HG02973 (cell line): ENCODE measurements at regions not wholly inside any gene's neighbourhood (a gene's known extent, or its start where the extent isn't known, plus 50 kb on each side); places are given as distances from the start of the nearest gene placed in this dataset.
"Not testable (repeated sequence)": the region's sequence is repeated elsewhere in the genome, so short reads cannot be mapped to it uniquely, and the experiment has no call there.

Experiments used
- ATAC-seq: cut with Tn5 transposase; IDR thresholded peaks from one replicate; pipeline ENCODE4 v1.9.1; 2021; ENCODE audit warnings: moderate library complexity; ENCODE audit not compliant: unreplicated experiment

DNA sequence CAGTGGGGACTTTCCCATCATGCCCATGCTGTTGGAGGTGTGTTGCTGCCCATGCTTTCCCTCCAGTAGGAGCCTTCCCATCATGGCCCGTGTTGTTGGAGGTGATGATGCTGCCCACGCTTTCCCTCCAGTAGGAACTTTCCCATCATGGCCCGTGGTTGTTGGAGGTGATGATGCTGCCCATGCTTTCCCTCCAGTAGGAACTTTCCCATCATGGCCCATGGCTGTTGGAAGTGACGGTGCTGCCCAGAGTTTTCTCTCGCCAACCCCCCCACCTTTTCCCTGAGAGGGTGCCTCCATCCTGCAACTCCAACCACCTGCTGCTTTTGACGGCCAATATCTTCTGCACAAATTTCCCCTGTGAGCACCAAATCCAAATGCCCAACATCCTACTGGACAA is 205.7 kb downstream of the TOMM20 start:
- ATAC-seq: no peak

DNA sequence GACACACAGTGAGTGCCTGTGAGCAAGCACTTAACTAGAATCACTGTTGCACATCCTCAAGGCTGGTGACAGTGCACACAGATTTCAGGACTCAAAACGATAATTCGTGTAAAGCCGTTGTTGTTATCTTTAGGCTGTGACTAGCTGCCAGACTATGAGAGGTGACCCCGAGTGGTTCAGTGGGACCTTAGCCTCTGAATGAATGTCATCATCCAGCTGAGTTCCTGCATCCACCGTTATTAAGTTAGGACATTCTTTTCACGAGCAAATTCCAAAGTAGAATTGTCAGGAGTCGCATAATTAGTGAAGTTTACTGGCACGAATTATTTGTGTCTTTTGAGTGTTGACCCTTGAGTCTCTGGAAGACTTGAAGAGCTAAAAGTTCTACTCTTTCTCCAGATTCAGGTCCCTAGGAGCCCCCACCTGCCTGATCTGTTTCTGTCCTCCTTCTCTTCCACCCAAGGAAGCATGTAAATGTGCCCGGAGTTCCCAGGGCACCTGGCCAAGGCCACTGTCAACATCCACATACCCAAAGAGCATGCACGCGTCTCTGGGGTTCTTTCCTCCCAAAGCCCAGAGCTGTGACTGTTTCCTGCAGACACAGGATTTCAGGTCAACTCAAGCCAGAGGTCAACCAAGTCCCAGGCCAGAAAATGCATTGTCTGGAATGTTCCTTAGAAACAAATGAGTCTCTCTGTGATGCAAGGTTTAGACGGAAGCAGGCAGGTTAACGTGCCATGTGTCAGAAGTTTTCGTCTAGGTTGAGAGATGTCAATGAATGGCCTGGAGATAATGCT is 207.2 kb downstream of the TOMM20 start:
- no peak for ATAC-seq

DNA sequence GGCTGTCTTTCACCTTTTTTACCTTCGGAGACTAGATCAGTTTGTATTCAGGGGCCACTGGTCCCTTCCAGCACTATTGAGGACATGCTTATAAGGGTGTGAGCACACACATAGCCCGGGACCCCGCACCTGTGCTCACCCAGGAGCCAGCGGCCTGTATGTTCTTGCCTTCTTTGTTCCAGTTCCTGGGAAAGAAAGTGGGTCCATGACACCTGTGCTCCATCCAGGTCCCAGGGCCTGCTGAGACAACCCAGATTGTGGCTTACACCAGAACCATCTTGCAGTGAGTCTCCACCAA is 207.8 kb downstream of the TOMM20 start:
- no peak for ATAC-seq

DNA sequence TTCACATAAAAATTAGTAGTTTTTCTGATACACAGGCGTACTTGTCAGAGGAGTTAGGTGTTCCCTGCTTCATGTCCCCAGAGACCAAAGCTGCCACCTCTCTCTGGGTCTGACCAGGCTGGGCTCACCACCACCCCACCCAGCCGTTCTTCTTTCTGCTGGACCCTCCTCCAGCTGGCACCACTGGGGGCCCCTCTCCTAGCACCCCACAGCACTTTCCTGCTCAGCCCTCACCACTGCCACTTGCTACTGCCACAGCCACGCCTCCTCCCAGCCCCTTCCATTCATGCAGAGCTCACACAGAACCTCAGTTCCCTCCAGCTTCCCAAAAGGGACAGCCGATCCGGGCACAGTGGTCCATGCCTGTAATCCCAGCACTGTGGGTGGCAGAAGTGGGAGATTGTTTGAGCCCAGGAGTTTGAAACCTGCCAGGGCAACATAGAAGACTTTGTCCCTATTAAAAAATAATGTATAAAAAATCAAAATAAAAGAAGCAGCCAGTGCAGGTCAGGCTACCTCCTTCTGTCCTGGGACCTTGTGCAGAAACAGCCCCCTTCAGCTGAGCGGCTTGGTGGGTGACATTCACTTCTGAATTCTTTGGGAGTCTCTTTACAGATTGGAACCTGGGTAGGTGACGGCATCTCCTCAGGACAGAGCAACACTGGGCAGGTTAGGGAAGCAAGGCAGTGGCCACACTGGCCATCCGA is 208.3 kb downstream of the TOMM20 start:
- ATAC-seq: no peak

DNA sequence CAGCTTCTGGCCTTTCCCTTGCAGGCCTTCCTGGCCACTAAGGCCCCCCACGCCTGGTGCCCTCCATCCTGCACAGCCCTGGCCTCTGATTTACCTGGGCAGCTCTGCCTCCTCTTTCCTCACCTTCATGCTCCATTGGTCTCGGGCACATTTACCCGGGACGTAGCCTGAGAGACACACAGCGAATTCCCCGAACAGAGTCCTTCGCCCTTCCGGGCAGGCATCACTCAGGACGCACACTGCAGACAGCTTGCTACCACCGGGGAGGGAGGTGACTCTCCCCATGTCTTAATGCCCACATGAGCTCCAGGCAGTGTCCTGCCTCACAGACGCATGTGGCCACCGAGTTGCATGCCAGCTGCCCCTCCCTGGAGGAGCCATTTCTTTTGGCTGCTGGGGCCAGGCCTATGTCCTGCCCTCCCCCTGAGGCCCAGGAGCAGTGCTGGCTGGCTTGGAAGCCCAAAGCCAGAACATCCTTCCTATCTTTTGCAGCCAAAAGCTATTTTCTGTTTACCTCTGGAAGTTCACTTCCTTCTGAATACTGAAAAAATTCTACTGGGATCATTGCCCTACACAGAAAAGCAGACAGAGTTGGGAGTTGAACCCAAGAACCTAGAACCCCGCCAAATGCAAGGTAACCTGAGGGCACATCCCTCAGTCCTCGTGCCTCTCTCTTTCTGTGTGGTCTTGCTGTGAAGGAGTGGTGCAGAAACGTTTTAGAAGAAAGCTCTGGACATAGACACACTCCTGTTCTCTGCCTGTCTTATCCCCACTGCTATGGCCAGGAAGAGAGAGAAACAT is 209.5 kb downstream of the TOMM20 start:
- ATAC-seq: no peak

DNA sequence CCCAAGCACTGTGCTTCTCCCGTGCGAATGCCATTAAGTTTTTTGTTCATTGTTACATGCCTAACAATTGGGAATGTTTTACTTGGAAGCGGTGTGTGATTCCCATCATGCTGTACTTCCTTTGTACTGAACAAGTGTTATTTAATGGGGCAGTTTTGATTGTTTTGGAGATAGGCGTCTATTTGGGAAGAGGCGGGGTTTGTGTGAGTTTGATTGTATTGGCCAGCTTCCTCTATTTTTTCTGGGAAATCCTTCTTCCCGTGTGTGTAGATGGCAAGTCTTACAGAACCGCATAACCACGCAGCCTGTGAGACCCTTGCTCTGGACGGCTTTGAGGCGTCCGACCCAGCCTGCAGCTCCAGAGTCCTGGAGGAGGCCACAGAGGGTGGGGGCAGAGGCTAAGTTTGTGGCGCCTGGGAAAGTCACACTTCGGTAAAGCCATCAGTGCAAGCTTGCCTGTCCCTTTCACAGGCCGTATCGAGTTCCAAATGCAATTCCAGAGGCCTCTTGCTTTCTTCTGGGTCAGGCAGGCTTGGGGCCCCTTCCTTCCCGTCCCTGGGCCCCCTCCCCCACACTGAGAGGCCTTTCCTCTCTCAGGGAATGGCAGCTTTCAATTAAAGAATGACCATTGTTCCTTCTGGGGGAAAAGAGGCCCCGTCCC is 210.3 kb downstream of the TOMM20 start:
- ATAC-seq: no peak

DNA sequence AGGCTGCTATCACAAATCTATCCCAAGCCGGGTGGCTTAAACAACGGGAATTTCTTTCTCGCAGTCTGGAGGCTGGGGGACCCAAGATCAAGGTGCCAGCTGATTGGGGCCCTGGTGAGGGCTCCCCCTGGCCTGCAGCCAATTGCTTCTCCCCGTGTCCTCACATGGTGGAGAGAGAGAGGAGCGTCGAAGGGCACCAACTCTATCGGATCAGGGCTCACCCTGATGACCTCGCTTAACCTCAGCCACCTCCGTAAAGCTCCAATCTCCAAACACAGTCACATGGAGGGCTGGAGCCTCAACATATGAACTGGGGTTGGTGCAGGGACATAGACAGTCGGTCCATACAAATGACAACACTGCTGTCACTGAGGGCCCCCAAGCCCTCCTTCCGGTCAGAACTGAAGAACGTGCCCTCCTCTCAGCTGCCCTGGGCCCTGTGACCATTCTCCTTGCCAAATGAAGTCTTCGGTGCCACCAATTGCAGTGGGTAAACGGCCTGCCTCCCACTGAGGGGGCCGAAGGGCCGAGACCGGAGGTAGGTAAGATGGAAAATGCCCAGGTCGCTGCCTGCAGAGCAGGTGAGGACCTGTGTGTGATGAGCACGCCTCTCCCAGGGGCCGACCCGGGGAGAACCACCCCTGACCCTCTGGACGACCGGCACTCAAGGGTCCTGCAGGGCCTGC is 211.0 kb downstream of the TOMM20 start:
- ATAC-seq: no peak

DNA sequence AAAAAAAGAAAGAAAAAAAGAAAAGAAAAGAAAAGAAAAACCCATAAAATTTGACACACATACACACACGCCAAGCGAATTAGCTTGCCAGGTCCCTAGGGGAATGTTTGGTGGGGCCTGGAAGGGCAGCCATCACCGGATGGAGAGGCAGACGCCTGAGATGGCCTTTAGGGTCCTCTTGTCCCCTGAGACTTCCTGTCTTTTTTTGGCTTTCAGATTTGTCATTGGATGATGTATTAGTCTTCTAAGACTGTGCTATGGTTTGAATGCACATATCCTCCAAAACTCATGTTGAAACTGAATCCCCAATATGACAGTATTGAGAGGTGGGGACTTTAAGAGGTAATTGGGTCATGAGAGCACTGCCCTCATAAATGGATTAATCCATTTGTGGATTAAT is 211.8 kb downstream of the TOMM20 start:
- ATAC-seq: no peak

DNA sequence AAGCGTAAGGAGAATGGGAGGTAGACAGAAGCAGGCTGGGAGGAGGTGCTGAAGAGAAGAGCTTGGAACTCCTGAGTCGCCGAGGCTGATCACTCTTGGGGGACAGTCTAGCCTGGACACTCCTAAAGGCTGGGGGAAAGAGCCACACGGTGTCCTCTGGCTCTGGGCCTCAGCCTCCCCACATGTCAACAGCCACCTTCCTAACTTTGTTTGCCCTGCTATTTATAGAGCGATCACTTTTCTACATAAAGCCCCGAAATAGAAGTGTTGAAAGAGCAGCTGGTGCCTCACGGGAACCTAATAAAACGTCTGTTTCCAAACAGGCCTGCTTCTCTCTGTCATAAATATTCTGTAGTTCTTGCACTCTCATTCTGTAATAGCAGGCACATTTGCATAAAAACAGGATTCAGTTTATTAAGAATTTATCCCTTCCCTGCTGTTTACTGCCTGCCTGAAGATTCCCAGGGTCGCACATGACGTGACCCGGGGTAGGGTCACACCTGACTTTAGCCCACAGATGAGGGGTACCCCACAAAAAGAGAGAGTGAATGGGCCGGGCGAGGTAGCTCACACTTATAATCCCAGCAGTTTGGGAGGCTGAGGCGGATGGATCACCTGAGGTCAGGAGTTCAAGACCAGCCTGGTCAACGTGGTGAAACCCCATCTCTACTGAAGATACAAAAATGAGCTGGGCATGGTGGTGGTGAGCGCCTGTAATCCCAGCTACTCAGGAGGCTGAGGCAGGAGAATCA is 212.5 kb downstream of the TOMM20 start:
- ATAC-seq: no peak

DNA sequence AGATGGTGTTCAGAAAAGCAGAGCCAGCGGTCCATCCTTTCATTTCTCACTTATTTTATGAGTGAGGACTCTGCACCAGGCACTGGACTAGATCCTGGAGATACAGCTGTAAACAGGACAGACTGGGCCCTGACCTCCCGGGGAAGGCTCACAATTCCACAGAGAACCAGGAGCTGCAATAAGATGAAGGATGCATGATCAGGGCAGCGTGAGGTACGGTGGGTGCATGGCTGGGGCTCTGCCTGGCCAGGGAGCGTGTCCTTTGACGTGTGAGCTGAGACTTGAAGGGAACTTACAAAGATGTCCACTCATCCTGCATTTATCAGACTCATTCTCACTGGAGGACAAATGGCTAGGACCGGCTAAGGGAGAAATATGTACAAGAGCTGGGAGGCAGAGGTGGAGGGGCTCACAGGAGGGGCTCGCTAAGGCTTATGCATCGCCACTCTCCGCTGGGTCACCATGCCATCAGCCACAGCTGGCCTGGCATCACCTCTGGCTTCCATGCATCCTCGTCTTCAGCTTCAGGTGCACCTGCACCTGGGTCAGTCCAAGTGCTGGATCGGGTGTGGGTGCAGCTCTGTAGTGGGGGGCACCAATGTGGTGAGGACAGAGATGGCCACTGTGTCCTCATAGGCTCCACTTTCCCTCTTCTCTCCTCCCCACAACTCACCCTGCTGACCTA is 213.9 kb downstream of the TOMM20 start:
- ATAC-seq: no peak

DNA sequence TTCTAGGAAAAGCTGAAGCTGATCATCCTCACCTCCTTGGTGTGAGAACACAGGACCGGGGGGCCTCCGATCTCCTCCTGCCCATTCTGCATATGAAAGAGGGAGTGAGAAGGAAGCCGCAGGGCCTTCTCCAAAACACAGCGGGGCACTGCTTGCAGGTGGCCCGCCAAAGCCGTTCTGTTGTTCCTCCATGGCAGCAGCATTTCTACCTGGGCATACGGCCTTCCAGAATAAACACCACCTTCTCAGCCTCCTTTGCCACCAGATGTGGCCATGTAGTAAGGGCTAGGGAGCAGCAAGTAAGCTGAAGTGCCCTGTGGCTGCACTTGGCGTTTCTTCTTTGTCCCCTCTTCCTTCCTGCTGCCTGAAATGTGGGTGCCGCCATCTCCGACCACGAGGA is 214.9 kb downstream of the TOMM20 start:
- ATAC-seq: no peak

DNA sequence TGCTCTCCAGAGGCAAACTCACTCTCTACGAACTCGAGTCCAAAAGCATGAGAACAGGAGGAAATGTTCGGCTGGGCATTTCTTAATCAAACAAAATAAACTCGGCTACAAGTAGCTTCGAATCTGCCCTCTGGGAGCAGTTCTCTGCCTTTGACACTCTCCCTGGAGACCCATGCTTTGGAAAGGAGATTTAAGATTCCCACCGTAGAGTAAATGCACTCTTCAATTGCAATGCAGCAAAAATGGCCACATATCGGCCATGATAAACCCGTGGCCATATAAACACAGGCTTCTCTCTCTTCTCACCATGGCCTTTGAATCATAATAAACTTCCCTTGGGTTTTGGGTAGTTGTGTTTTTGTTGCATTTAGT is 215.4 kb downstream of the TOMM20 start:
- ATAC-seq: no peak

DNA sequence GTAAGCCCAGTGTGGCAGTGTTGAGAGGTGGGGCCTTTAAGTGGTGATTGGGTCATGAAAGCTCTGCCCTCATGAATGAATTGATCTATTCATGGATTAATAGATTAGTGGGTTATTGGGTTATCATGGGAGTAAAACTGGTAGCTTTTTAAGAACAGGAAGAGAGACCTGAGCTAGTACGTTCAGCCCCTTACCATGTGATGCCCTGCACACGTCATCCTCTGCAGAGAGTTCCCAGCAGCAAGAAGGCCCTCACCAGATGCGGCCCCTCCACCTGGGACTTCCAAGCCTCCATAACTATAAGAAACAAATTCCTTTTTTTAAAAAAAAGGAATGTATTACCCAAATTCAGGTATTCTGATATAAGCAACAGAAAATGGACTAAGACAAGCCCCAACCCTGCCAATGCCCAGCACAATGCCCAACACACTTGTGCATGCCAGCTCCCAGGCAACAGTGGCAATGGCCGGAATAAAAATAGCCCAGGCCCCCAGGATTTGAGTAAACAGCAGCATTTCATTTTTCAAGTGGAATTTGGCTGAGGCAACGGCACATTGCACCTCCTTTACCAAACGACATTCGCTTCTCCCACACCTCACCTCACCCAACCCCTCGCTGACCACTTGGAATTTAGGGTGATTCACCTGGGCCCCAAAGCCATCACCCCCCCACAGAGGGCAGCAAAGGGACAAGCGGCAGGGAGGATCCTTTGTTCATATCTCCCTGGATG is 215.9 kb downstream of the TOMM20 start:
- ATAC-seq: no peak

DNA sequence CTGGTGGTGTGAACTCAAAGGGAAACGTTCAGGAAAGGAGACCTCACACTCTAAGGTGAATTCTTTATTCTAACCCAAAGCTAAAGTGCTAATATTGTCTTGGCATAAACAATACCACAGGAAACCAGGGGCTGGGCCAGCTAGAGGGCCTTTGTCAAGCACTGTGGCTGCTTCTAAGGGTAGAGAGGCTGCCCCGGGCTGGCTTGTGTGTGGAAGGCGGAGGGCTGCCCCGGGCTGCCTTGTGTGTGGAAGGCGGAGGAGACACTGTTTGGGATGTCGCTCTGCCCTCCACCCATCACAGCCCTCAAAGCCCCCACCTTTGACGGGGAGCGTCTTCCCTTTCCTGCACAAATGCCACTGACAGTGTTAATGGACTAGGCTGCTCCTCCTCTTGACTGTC is 216.8 kb downstream of the TOMM20 start:
- ATAC-seq: no peak

DNA sequence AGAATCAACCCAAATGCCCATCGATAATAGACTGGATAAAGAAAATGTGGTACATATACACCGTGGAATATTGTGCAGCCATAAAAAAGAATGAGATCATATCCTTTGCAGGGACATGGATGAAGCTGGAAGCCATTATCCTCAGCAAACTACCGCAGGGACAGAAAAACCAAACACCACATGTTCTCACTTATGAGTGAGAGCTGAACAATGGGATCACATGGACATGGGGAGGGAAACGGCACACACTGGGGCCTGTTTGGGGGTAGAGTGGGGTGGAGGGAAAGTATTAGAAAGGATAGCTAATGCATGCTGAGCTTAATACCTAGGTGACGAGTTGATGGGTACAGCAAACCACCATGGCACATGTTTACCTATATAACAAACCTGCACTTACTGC is 217.5 kb downstream of the TOMM20 start:
- ATAC-seq: not testable (repeated sequence)

DNA sequence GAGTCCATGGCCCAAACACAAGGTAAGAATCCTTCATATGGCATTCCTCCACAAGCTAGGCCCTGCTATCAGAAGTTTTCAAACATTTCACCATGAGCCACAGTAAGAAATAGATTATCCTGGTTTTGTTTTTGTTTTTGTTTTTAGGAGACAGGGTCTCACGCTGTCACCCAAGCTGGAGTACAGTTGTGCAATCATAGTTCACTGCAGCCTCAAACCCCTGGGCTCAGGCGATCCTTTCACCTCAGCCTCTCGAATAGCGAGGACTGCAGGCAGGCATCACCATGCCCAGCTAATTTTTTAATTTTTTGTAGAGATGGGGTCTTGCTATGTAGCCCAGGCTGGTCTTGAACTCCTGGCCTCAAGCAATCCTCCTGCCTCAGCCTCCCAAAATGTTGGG is 218.8 kb downstream of the TOMM20 start:
- no peak for ATAC-seq

DNA sequence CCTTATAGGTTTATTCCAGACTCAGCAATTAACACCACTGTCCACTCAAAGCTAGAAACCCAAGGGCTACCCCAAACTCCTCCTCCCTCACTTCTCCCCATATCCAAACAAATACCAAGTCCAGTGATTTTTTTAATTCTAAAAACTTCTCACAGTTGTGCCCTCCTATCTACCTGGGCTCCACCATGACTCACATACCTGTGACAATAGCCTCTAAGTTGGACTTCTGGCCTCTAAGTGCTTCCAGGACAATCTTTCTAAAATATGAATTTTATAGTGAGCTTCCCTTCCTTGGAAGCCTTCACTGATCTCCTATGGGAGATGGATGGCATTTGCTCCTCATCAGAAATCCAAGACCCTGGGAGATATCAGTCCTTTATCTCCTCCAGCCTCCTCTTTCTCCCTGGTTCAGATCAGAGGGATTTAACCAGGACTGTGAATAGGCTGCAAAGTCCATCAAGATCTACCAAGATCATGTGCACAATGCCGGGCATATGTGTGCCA is 219.3 kb downstream of the TOMM20 start:
- no peak for ATAC-seq

DNA sequence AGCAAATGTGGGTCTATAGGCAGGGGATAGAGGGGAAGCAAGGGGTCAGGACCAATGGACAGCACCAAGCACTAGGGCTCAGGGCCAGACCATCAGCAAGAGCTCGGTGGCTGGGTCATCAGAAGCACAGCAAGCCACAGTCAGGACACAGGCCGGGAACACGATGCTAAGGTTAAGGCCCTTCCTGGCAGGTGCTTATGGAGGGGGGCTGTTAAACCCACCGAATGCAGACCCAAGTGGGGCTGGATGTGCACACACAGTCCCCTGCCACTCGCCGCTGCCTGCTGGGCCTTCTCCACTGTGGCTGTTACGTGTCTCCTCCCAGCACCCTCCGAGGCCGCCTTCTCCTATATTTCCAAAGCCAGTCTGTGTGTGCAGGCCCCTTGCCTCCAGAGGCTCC is 220.1 kb downstream of the TOMM20 start:
- ATAC-seq: no peak

DNA sequence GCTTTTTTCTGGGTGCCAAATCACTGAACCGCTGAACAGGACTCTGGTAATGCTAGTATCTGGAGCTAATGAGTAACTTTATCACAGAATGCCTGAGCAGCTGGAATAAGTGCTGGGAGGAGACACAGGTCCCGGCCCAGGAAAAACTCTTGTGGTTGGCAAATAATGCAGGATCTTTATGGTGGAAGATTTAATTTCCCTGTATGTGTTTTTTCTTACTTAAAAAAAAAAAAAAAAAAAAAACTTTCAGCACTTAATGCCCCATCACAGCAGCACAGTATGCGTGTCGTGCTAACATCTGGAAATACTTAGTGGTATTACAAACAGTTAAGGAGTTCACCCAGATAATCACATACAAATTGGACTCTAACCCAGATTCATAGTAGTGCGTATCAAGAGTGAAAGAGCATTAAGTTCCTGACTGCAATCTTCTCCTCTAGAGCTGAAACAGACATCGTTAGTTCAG is 220.7 kb downstream of the TOMM20 start:
- no peak for ATAC-seq
